CD14-positive monocyte (primary cell): ENCODE measurements at regions not wholly inside any gene's neighbourhood (a gene's known extent, or its start where the extent isn't known, plus 50 kb on each side); places are given as distances from the start of the nearest gene placed in this dataset.

Experiments used
- DNase-seq, 3 donors: peaks; one replicate each; pipeline ENCODE4 v3.0.0-alpha.2; 2011 to 2022
- H2AFZ ChIP-seq: 2 replicates; pipeline ENCODE4 v1.6.0; 2012; ENCODE audit warnings: mild to moderate bottlenecking, low read depth, low read length, inconsistent platforms; ENCODE audit not compliant: insufficient read depth, poor library complexity, severe bottlenecking
- H3K27ac ChIP-seq, 2 donors: 1 replicate in 1 of 2; 2 replicates in 1 of 2; pipeline ENCODE4 v1.5.1; 2012 to 2013; ENCODE audit warnings: low read length in 2 of 2, control low read depth in 1 of 2, inconsistent platforms in 1 of 2, low read depth in 1 of 2, mild to moderate bottlenecking in 1 of 2
- H3K27me3 ChIP-seq, 2 donors: one replicate each; pipeline versions ENCODE4 v1.6.0 to v1.6.1; 2011 to 2013; ENCODE audit warnings: low read length in 2 of 2; ENCODE audit not compliant: control insufficient read depth in 2 of 2, insufficient read depth in 2 of 2
- H3K36me3 ChIP-seq, 2 donors: replicated peaks in 1 of 2; 1 replicate in 1 of 2; 2 replicates in 1 of 2; pipeline versions ENCODE4 v1.5.1 to v1.6.1; 2012 to 2013; ENCODE audit warnings: low read length in 2 of 2, control low read depth in 1 of 2, inconsistent platforms in 1 of 2, mild to moderate bottlenecking in 1 of 2; ENCODE audit not compliant: insufficient read depth in 2 of 2, control insufficient read depth in 1 of 2
- H3K4me1 ChIP-seq, 2 donors: 1 replicate in 1 of 2; 2 replicates in 1 of 2; pipeline versions ENCODE4 v1.5.1 to v1.6.1; 2012 to 2013; ENCODE audit warnings: low read length in 2 of 2, control low read depth in 1 of 2, inconsistent platforms in 1 of 2, mild to moderate bottlenecking in 1 of 2, moderate library complexity in 1 of 2; ENCODE audit not compliant: insufficient read depth in 2 of 2, control insufficient read depth in 1 of 2
- H3K4me2 ChIP-seq: replicated peaks from 2 replicates; pipeline ENCODE3; 2012; ENCODE audit warnings: low read length, moderate library complexity, mild to moderate bottlenecking; ENCODE audit not compliant: poor library complexity, severe bottlenecking; ENCODE audit errors: extremely low read depth
- H3K4me3 ChIP-seq, 3 experiments: fragments of 200-600 bp in 1 of 3; sonication (generic) in 1 of 3; replicated peaks in 1 of 3; 1 replicate in 2 of 3; 2 replicates in 1 of 3; pipeline ENCODE4 v1.5.1; 2011 to 2013; ENCODE audit warnings: low read length in 3 of 3, mild to moderate bottlenecking in 3 of 3, control low read depth in 2 of 3, low read depth in 2 of 3, inconsistent platforms in 1 of 3, moderate library complexity in 1 of 3
- H3K79me2 ChIP-seq: 2 replicates; pipeline ENCODE4 v1.6.0; 2012; ENCODE audit warnings: mild to moderate bottlenecking, control low read depth, inconsistent platforms, low read length, moderate library complexity; ENCODE audit not compliant: insufficient read depth
- H3K9ac ChIP-seq: 2 replicates; pipeline ENCODE4 v1.6.0; 2017; ENCODE audit warnings: low read length, mild to moderate bottlenecking; ENCODE audit not compliant: insufficient read depth, poor library complexity, severe bottlenecking
- H3K9me3 ChIP-seq, 2 donors: replicated peaks in 1 of 2; 1 replicate in 1 of 2; 2 replicates in 1 of 2; pipeline versions ENCODE4 v1.5.1 to v1.6.1; 2012 to 2013; ENCODE audit warnings: low read length in 2 of 2, control low read depth in 1 of 2; ENCODE audit not compliant: control insufficient read depth in 1 of 2, insufficient read depth in 1 of 2
- H4K20me1 ChIP-seq: 2 replicates; pipeline ENCODE4 v1.6.0; 2012; ENCODE audit warnings: mild to moderate bottlenecking, low read length, control low read depth, moderate library complexity; ENCODE audit not compliant: insufficient read depth
- H3K27ac Mint-ChIP-seq, 7 donors: one replicate each; pipeline ENCODE4 v1.8.0; 2020; ENCODE audit warnings: mild to moderate bottlenecking in 7 of 7, mixed read lengths in 7 of 7, moderate library complexity in 6 of 7, inconsistent platforms in 2 of 7
- H3K27me3 Mint-ChIP-seq, 3 donors: one replicate each; pipeline ENCODE4 v1.8.0; 2021 to 2022; ENCODE audit warnings: low read depth in 3 of 3, mild to moderate bottlenecking in 3 of 3, mixed read lengths in 3 of 3, moderate library complexity in 3 of 3, inconsistent platforms in 1 of 3
- H3K36me3 Mint-ChIP-seq, 2 donors: one replicate each; pipeline ENCODE4 v1.8.0; 2020; ENCODE audit warnings: mixed read lengths in 2 of 2, inconsistent platforms in 1 of 2, mild to moderate bottlenecking in 1 of 2
- H3K4me1 Mint-ChIP-seq: one replicate; pipeline ENCODE4 v1.8.0; 2020; ENCODE audit warnings: mild to moderate bottlenecking, mixed read lengths
- H3K4me3 Mint-ChIP-seq, 2 donors: one replicate each; pipeline ENCODE4 v1.8.0; 2020; ENCODE audit warnings: mild to moderate bottlenecking in 2 of 2, mixed read lengths in 2 of 2, moderate library complexity in 1 of 2
- H3K9me3 Mint-ChIP-seq, 7 donors: one replicate each; pipeline ENCODE4 v1.8.0; 2020 to 2022; ENCODE audit warnings: mixed read lengths in 7 of 7, mild to moderate bottlenecking in 6 of 7, moderate library complexity in 6 of 7, inconsistent platforms in 2 of 7
- WGBS: methylation state at CpG from one replicate; pipeline ENCODE4 v1.1.5; 2013; ENCODE audit warnings: missing lambda C conversion rate; ENCODE audit not compliant: insufficient coverage; 5-methylcytosine and 5-hydroxymethylcytosine counted together
- intact Hi-C, 2 donors: fragments of 100-400 bp; cut with micrococcal nuclease; formaldehyde crosslinking; loops; one replicate each; pipeline versions ENCODE4 v1.15.0 to v1.15.1; 2023
- TF ChIP-seq, protein P1 (sequence below): fragments of 200-600 bp; IDR thresholded peaks from one replicate; pipeline ENCODE4 v1.8.0; 2022; ENCODE audit warnings: antibody characterized with exemption, mild to moderate bottlenecking

DNA sequence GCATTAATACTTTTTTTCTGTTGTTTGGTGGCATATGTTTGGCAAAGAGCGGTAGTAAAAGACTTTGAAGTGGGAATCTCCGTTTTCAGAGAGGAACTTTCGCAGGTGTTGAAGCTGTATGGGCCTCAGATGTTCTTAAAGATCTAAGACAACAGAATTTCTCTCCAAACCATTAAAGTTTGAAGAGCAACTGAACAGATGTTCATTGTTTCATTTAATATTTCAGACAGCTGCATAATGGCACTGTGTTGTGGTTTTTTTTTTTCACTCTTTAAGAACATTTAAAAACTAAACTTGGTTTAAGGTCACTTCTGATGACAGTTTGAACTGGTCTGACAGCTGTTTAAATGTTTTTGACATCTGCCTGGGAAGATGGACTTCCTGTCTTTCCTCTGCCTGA lies 882.7 kb upstream of the PCDH10 start:
- Histone ChIP-seq H3K27ac (no peak overlapping the region), H3K9ac (no peak overlapping the region), H4K20me1 (no peaks in the 10 kb centered on the region), H3K36me3 (no peaks in the 10 kb centered on the region), H3K4me2 (no peak overlapping the region), H2AFZ (no peak overlapping the region), H3K79me2 (no peaks in the 10 kb centered on the region), H3K9me3 (no peaks in the 10 kb centered on the region), H3K27me3 (no peaks in the 10 kb centered on the region), H3K4me1 (no peaks in the 10 kb centered on the region), H3K4me3 (no peak overlapping the region)
- Mint-ChIP-seq H3K4me3 (no peak overlapping the region), H3K27ac (no peak overlapping the region), H3K4me1 (no peaks in the 10 kb centered on the region), H3K27me3 (no peaks in the 10 kb centered on the region), H3K9me3 (no peaks in the 10 kb centered on the region), H3K36me3 (no peaks in the 10 kb centered on the region)
- no peak for DNase-seq
- intact Hi-C loops: no loop called here
- no CpG with 5 or more reads among the region's 3 CpGs for WGBS
- TF ChIP-seq, protein P1, sequence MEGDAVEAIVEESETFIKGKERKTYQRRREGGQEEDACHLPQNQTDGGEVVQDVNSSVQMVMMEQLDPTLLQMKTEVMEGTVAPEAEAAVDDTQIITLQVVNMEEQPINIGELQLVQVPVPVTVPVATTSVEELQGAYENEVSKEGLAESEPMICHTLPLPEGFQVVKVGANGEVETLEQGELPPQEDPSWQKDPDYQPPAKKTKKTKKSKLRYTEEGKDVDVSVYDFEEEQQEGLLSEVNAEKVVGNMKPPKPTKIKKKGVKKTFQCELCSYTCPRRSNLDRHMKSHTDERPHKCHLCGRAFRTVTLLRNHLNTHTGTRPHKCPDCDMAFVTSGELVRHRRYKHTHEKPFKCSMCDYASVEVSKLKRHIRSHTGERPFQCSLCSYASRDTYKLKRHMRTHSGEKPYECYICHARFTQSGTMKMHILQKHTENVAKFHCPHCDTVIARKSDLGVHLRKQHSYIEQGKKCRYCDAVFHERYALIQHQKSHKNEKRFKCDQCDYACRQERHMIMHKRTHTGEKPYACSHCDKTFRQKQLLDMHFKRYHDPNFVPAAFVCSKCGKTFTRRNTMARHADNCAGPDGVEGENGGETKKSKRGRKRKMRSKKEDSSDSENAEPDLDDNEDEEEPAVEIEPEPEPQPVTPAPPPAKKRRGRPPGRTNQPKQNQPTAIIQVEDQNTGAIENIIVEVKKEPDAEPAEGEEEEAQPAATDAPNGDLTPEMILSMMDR: no peak

DNA sequence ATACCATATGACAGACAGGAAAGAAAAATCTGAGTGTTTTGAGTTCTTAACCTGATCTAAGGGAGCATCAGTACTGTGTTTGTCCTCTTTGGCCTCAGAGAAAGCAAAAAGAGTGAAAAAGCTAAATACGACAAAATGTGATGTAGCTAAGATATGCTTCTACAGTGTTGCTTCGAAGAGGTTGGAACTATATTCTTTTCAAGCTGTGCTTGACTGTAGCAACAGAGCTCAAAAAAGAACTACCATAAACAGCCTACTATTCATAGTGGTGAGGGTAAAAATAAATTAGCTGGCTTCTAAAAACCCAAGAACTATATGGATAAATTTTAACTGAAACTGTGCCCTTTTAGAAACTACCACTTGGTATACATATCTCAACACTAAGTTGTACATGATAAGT lies 881.8 kb upstream of the PCDH10 start:
- Histone ChIP-seq H3K36me3 (no peaks in the 10 kb centered on the region), H2AFZ (no peak overlapping the region), H3K9me3 (no peaks in the 10 kb centered on the region), H3K4me3 (no peak overlapping the region), H3K9ac (no peak overlapping the region), H3K27me3 (no peaks in the 10 kb centered on the region), H3K4me1 (no peaks in the 10 kb centered on the region), H3K79me2 (no peaks in the 10 kb centered on the region), H4K20me1 (no peaks in the 10 kb centered on the region), H3K27ac (no peak overlapping the region), H3K4me2 (no peak overlapping the region)
- H3K36me3 Mint-ChIP-seq: no peaks in the 10 kb centered on the region
- intact Hi-C loops: no loop called here
- no peaks in the 10 kb centered on the region for H3K4me1 Mint-ChIP-seq
- TF ChIP-seq, protein P1: no peak
- H3K4me3 Mint-ChIP-seq: no peak overlapping the region
- no peaks in the 10 kb centered on the region for H3K27me3 Mint-ChIP-seq
- DNase-seq: no peak
- no peak overlapping the region for H3K27ac Mint-ChIP-seq
- H3K9me3 Mint-ChIP-seq: no peaks in the 10 kb centered on the region
- no CpG with 5 or more reads among the region's 2 CpGs for WGBS
